ENCODE measurements at regions not wholly inside any gene's neighbourhood (a gene's known extent, or its start where the extent isn't known, plus 50 kb on each side); places are given as distances from the start of the nearest gene placed in this dataset.

- H3K27me3 ChIP-seq (ENCODE audit: control insufficient read depth, insufficient read depth, low read length), result peaks cover 2% of the 10 kb centered on the region; the same call in 1 of the 2 replicates
- no peaks in the 10 kb centered on the region for H3K9me3 ChIP-seq (ENCODE audit: control insufficient read depth, insufficient read depth, low read depth, low read length)
- in situ Hi-C loops (cut with HindIII; ENCODE audit: low pct_unique_long_range_greater_than_20kb, low sequenced_read_pairs), result no loop called here
- DNase-seq (ENCODE audit: low read depth, low spot score) (no peak), ATAC-seq (no peak)
- H3K4me3 ChIP-seq (ENCODE audit: low read depth in 2 of 2, low read length in 2 of 2), result no peak overlapping the region
- no peaks in the 10 kb centered on the region for H3K36me3 ChIP-seq (ENCODE audit: control insufficient read depth, insufficient read depth, low read length)
- no TSS peak for BruUV-seq (replicated peaks)
- CTCF ChIA-PET, result interaction anchor here (0.6 kb wide), 1 partner anchor 94 kb away, joined by 4 read pairs; no protein-coding TSS in a partner anchor
- H3K4me1 ChIP-seq (ENCODE audit: control insufficient read depth, insufficient read depth, low read length), result no peaks in the 10 kb centered on the region
- POLR2A ChIA-PET, result no interaction called here
- intact Hi-C loops (cut with micrococcal nuclease; ENCODE audit: unreplicated experiment), result no loop called here
- TF ChIP-seq SIN3A (IDR thresholded peaks at IDR 0.05; ENCODE audit: borderline replicate concordance, insufficient read depth, low read depth, low read length), result no peak
- TF ChIP-seq, protein P1, sequence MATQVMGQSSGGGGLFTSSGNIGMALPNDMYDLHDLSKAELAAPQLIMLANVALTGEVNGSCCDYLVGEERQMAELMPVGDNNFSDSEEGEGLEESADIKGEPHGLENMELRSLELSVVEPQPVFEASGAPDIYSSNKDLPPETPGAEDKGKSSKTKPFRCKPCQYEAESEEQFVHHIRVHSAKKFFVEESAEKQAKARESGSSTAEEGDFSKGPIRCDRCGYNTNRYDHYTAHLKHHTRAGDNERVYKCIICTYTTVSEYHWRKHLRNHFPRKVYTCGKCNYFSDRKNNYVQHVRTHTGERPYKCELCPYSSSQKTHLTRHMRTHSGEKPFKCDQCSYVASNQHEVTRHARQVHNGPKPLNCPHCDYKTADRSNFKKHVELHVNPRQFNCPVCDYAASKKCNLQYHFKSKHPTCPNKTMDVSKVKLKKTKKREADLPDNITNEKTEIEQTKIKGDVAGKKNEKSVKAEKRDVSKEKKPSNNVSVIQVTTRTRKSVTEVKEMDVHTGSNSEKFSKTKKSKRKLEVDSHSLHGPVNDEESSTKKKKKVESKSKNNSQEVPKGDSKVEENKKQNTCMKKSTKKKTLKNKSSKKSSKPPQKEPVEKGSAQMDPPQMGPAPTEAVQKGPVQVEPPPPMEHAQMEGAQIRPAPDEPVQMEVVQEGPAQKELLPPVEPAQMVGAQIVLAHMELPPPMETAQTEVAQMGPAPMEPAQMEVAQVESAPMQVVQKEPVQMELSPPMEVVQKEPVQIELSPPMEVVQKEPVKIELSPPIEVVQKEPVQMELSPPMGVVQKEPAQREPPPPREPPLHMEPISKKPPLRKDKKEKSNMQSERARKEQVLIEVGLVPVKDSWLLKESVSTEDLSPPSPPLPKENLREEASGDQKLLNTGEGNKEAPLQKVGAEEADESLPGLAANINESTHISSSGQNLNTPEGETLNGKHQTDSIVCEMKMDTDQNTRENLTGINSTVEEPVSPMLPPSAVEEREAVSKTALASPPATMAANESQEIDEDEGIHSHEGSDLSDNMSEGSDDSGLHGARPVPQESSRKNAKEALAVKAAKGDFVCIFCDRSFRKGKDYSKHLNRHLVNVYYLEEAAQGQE (IDR thresholded peaks at IDR 0.05; ENCODE audit: insufficient read depth in 1 of 2, low read depth in 2 of 2, low read length in 1 of 2), result no peak
- TF ChIP-seq TCF7L2 (IDR thresholded peaks at IDR 0.05; ENCODE audit: low read depth, low read length), result no peak
- TF ChIP-seq, protein P2, sequence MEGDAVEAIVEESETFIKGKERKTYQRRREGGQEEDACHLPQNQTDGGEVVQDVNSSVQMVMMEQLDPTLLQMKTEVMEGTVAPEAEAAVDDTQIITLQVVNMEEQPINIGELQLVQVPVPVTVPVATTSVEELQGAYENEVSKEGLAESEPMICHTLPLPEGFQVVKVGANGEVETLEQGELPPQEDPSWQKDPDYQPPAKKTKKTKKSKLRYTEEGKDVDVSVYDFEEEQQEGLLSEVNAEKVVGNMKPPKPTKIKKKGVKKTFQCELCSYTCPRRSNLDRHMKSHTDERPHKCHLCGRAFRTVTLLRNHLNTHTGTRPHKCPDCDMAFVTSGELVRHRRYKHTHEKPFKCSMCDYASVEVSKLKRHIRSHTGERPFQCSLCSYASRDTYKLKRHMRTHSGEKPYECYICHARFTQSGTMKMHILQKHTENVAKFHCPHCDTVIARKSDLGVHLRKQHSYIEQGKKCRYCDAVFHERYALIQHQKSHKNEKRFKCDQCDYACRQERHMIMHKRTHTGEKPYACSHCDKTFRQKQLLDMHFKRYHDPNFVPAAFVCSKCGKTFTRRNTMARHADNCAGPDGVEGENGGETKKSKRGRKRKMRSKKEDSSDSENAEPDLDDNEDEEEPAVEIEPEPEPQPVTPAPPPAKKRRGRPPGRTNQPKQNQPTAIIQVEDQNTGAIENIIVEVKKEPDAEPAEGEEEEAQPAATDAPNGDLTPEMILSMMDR (IDR thresholded peaks at IDR 0.05), result no peak
- TF ChIP-seq POLR2AphosphoS5 (IDR thresholded peaks at IDR 0.05; ENCODE audit: low read depth, low read length), result no peak
- no peak overlapping the region for H3K27ac ChIP-seq (ENCODE audit: low read length)
Observed at GRCh38 chr5:68849103-68849502, 244.7 kb upstream of the SLC30A5 start.

DNA sequence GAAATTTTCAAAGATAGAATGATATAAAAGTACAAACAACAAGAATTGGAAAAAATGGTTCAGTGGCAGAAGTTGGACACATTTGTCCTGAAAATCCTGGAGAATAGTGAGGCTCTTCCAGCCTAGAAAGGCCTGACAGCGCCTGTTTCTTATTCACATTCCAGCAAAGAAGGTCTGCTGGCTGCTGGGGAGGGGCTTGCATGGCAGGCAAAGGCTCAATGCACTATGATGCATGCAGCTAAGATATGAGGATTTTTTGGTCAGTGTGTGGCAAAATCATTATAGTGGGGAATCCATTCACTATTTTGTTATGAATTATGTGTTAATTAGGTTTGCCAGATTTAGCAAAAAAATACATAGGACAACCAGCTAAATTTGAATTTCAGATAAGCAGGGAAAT lies 243.9 kb upstream of the SLC30A5 start:
- no peak for ATAC-seq
- CTCF ChIA-PET, result no interaction called here

More for the DNA sequence above, 243.9 kb upstream of the SLC30A5 start:
- no peak for DNase-seq (ENCODE audit: low read depth, low spot score)
- TF ChIP-seq, protein P1 (IDR thresholded peaks at IDR 0.05; ENCODE audit: insufficient read depth in 1 of 2, low read depth in 2 of 2, low read length in 1 of 2), result no peak
- no peak for TF ChIP-seq TCF7L2 (IDR thresholded peaks at IDR 0.05; ENCODE audit: low read depth, low read length)
- TF ChIP-seq SIN3A (IDR thresholded peaks at IDR 0.05; ENCODE audit: borderline replicate concordance, insufficient read depth, low read depth, low read length), result no peak
- TF ChIP-seq POLR2AphosphoS5 (IDR thresholded peaks at IDR 0.05; ENCODE audit: low read depth, low read length), result no peak
- TF ChIP-seq, protein P2 (IDR thresholded peaks at IDR 0.05), result no peak
- no peaks in the 10 kb centered on the region for H3K4me1 ChIP-seq (ENCODE audit: control insufficient read depth, insufficient read depth, low read length)
- in situ Hi-C loops (cut with HindIII; ENCODE audit: low pct_unique_long_range_greater_than_20kb, low sequenced_read_pairs) (no loop called here), intact Hi-C loops (cut with micrococcal nuclease; ENCODE audit: unreplicated experiment) (no loop called here)
- BruUV-seq (replicated peaks), result no TSS peak
- H3K4me3 ChIP-seq (ENCODE audit: low read depth in 2 of 2, low read length in 2 of 2), result no peak overlapping the region
- no peaks in the 10 kb centered on the region for H3K36me3 ChIP-seq (ENCODE audit: control insufficient read depth, insufficient read depth, low read length)
- H3K27ac ChIP-seq (ENCODE audit: low read length), result no peak overlapping the region
- no peaks in the 10 kb centered on the region for H3K9me3 ChIP-seq (ENCODE audit: control insufficient read depth, insufficient read depth, low read depth, low read length)
- H3K27me3 ChIP-seq (ENCODE audit: control insufficient read depth, insufficient read depth, low read length), result peaks cover 2% of the 10 kb centered on the region; the same call in 1 of the 2 replicates
- POLR2A ChIA-PET, result no interaction called here
